ENCODE measurements at regions not wholly inside any gene's neighbourhood (a gene's known extent, or its start where the extent isn't known, plus 50 kb on each side); places are given as distances from the start of the nearest gene placed in this dataset.

DNA sequence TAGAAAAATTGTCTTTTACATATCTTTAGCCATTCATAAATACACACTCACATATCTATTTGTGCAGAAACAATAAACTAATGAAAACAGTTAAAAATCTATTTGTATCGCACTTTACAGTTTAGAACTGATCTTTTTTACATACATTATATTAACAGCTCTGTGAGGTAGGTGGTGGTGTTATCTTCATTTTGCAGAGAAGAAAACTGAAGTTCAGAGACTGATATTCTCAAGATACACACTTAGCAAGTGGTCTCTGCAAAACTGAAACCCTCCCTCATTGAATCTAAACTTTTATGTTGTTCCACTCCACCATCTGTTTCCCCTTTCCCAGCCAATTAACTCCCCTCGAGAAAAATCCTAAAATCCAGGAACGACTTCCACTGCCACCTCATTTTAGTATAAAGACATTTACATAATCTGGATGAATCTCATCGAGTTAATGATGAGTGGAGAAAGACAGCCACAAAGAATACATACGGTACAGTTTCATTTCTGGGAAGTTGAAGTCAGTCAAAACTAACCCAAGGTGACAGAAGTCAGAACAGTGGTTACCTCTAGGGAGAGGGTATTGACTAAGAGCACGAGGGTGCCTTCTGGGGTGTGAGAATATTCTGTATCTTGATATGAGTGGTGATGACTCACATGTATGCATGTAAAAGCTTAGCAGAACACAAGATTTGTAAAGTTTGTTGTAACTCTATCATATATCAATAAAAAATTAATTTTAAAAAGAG is 524.2 kb upstream of the TCF4 start:
- TF ChIP-seq POLR2AphosphoS5 (IDR thresholded peaks at IDR 0.05; ENCODE audit: low read depth, low read length) (peak; percentile 38; the same call in 1 of the 2 replicates), POLR2A (IDR thresholded peaks at IDR 0.05; ENCODE audit: low read depth, low read length) (no peak)

Data from GM12892 (cell line).